NCI-H69 (cell line): ENCODE measurements at regions not wholly inside any gene's neighbourhood (a gene's known extent, or its start where the extent isn't known, plus 50 kb on each side); places are given as distances from the start of the nearest gene placed in this dataset.

Experiments
- DNase-seq: peaks from one replicate; lab custom pipeline; 2025; lab: John Stamatoyannopoulos, UW

DNA sequence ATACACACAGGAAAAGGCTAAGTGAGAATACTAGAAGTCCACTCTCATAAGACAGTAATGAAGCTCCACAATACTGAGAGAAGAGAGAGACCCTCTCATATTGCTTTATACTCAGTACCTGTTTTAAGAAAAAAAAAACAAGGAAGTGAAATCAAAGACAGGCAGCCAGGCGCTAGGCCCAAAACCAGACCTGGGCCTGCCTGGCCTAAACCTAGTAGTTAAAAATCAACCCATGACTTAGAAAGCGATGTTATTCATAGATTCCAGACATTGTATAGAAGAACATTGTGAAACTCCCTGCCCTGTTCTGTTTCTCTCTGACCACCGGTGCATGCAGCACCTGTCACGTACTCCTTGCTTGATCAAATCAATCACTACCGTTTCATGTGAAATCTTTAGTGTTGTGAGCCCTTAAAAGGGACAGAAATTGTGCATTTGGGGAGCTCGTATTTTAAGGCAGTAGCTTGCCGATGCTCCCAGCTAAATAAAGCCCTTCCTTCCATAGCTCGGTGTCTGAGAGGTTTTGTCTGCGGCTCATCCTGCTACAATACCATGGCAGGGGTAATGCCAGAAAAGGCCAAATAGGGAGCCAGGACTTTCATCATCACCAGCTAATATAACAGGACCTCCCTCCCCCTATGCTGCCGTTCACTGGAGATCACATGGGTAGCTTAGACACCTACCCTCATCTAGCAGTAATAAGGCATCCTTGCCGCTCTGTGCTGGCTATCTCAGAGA lies 1294.1 kb downstream of the NSUN3 start:
- DNase-seq, result no peak

DNA sequence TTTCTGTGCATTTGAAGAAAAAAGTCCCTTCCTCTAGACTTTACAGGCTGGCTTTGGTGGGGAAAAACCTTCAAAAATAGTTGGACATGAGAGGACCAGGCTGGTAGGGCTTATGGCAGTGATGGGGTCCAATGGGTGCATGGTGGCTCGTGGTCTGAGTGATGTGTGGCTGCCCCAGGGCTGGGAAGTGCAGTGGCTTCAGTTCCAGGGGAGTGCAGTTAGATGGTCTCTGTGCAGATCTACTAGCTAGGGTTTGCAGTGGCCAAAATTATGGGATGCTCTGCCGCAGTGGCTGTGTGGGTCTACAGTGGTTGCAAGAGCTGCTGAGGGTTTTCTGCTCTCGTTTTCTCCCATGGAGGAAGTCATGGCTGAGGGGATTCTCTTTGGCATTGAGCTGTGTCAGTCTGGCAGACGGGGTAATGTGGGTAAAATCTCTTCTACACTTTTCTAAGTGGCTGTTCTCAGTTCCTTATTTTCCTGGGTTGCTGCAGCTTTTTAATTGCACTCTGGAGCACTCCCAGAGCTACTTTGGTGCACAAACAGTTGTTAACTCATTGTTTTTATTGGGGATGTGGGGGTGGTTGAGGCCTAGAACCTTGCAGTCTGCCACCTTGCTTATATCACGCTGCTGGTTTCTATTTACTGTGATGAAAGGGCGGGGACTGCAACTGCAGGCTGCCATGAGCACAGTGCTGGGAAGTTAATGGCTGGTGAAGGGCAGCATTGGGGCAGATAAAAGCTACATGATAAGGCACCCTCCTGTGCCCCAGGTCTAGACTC lies 1324.6 kb downstream of the NSUN3 start:
- peak; percentile 23 for DNase-seq

DNA sequence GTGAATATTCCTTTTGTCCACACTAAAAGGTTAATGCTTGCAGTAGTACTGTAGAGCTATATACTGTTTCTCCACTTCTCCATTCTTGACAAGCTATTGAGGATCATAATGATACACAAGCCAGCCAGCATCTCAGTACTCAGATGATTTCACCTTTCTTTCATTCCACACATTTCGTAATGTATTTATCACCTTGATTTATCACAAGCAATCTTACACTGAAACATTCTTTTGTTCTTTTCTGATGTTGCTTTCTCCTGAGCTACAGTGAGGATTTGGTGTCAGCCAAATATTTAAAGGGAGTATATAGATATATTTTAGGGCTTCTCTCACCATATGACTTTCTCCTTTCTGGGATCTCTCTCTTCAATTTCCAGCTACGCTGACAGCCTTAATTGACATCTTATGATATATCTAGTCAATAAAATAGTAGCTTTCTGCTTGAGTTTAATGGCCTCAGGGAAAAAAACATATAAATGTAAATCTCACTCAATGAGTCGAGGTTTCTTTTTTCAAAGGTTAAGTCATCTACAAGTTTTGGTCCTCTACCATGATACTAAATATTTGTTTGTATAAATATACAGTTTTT lies 1327.0 kb downstream of the NSUN3 start:
- DNase-seq, result peak; percentile 37

DNA sequence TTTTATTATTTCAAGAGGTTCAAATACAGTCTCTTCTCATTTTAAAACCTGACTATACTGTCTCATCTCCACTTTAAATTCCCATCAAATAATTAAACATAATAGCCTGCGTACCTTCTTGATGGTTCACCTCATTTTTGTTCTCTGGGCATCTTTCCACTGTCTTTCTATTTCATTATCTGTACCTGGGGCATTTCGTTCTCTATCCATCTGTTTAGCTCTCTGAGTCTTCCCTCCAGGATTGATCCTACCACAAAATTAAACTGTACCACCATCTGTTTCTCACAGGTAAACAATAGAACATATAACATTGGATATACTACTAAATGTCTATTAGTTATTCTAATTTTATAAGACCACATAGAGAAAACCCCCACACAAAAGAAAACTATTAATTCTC lies 1331.4 kb downstream of the NSUN3 start:
- peak; percentile 60 for DNase-seq

DNA sequence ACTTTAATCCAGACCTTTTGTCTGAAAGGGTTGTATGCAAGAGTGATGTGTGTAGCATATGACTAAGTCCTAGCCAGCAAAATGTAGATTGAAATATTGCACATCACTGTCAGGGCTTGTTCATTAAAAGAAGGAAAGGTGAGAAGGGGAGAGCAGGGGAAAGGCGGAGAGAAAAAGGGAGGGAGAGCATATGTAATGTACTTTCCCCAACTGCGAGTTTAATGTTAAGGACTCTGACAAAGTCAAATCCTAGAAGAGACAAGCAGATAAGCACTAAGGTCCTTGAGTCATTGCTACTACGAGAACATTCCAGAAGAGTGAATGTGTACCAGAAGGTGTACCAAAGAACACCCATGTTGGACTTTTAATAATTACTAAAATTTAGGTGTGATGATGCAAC lies 1336.7 kb downstream of the NSUN3 start:
- peak; percentile 45 for DNase-seq

DNA sequence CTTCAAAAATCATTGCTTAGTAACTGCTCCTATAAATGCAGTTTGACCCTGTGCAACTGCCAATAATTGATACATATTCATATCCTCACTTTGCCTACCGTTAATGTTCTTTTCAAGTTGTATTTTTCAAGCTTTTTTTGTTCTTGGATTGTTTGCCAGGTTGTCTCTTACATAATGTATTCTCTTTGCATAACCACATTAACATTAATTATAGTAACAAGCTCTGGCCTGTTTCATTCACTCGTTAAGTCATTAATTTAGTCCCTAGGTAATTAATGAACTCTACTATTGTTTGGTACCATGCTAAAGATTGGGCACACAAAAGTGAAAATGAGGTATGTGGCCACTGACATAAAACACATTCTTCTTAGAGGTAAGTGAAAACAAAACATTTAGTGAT lies 1338.8 kb downstream of the NSUN3 start:
- DNase-seq, result peak; percentile 47

DNA sequence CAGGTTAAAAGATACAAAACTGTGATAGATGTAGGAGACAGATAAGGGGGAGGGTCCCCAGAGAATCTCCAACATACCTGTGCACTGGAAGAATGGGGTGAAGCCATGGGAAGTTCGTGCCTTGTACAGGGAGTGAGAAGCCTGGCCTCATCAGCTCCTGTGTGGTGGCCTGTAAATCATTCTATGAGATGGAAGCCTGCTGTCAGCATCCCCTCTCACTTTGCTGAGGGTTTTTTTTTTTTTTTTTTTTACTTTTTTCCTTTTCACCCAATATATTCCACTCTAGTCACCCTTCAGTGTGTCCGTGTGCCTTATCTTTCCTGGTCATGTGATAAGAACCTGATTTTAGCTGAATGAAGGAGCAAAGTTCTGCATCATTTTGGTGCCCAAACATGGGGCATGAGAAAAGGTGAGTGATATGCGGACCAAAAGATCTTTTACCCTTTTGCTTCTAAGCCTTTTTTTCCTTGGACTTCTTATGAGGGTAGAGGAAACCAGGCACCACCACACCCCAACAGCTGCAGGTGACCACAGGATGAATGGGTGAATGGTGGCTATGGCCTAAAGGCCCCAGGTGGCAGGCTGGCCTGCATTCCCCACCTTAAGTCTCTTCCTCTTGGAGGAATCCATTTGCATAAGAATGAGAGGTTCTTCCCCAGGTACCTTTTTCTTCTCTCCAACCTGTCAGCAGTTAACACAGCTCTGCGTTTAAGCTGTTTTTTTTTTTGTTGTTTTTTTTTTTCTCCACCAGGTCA lies 1345.0 kb downstream of the NSUN3 start:
- DNase-seq, result no peak

DNA sequence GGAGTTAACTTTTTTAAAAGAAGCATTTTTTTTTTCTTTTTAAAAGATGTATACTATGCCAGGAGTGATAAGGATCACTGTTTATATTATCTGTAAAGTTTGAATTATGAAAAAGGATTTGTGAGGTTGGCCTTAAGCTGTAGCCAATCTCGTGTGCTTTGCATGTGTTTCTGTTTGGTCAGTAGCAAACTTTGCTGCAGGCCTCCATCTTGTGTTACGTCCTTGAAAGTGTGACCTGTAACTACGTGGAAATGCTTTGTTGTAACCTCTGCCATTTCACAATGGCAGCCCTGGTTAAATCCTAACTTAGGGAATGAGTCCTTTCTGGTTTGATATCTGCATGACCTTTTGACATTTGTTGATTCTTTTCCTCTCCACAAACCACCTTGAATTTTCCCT lies 1345.6 kb downstream of the NSUN3 start:
- no peak for DNase-seq

DNA sequence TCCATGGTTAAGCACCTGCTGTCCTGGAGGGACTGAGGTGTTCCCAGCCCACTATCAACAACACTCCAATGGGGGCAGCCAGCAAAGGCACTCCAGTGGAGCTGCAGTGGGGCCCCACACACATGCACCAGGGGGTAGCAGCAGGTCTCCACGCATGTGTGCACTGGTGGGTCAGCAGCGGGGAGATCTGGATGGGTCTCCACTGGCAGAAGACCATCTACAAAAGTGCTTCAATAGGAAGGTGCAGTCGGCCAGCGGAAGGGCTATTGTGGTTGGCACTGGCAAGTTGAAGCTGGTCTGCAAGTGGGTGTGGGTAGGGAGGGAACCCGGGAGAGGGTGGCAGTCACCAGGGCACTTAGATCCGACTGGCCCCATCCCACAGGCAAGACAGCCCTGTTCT lies 1355.4 kb downstream of the NSUN3 start:
- DNase-seq, result no peak

DNA sequence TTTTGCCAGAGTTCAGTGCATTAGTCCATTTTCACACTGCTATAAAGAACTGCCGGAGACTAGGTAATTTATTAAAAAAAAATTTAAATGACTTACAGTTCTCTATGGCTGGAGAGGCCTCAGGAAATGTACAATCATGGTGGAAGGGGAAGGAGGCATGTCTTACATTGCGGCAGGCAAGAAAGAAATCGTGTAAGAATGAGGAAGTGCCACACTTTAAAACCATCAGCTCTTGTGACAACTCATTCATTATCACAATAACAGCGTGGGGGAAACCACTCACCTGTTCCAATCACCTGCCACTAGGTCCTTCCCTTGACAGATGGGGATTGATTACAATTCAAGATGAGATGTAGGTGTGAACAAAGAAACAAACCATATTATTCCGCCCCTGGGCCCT lies 1361.4 kb downstream of the NSUN3 start:
- DNase-seq, result no peak

DNA sequence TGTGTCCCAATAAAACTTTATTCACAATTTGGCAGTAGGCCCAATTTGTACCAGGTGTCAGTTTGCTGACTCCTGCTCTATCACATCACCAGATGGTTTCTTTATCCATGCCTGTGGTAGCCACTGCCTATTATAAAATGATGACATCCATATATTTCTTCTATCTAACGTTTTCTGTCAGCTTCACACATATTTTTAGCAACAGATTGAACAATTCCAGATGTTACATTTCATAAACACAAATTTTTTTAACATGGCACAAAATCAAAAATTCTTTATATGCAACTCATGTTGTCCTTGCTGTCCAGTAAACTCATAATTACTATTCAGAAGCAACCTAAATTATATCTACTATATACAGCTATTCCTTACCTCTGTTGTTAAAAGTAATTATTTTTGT lies 1371.6 kb downstream of the NSUN3 start:
- peak; percentile 3 for DNase-seq

DNA sequence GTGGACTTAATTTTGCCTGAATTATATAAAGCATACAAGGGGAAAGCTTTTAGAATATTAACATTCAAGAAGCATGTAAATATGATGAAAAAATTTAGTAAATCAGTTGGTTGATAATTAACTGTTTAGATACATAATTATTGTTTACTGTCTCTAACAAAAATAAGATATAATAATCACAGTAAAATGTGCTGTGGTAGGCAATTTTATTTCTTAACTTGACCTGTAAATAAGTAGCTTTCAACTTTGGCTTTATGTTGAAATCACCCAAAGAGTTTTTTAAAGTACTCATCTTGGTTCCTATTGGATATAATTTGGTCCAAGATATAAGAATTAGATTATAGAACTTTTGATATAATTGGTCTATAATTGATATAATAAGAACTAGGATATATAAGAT lies 1374.5 kb downstream of the NSUN3 start:
- DNase-seq, result no peak

DNA sequence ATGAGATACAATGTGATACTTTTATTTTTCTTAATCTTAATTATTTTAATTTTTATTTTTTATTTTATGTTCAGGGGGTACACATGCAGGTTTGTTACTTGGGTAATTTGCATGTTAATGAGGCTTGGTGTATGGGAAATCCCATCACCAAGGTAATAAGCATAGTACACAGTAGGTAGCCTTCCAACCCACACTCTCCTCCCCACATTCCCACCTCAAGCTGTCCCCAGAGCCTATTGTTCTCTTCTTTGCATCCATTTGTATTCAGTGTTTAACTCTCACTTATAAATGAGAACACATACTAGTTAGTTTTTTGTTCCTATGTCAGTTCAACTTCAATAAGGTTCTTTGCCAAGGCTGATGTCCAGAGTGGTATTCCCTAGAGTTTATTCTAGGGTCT lies 1375.4 kb downstream of the NSUN3 start:
- no peak for DNase-seq

DNA sequence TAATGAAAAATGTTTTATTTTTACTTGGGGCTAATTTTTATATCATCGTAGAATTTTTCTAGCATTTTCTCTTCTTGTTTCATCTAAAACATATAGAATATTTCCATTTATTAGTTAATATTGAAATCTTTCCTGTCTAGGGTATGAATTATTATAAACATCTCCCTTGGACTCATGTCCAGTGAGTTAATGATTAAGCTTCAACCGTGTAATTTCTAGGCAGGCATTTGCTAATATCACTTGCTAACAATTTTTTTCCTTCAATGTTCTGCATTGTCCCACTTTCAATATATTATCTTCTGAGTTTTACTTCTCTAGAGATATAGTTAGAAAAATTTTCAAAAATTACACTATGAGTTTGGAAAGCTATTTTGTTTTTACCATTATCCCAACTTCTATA lies 1371.6 kb upstream of the EPHA6 start:
- DNase-seq, result no peak

DNA sequence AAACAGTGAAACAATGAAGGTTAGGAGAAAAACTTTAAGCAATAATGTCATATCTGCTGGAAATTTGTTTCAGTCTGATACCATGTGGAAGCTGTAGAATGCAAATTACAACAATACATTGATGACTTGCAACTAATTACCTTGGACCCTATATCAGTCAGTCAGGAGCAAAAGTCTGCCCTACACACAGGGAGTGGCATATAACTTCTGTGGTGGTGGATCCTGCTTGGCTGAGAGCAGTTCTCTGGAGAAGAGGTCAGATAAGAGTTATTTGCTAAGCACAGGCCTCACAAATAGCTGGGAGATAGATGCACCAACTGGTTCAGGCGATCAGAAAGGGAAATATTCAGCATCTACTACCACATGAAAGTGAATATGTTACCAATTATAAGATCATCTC lies 1364.6 kb upstream of the EPHA6 start:
- no peak for DNase-seq

DNA sequence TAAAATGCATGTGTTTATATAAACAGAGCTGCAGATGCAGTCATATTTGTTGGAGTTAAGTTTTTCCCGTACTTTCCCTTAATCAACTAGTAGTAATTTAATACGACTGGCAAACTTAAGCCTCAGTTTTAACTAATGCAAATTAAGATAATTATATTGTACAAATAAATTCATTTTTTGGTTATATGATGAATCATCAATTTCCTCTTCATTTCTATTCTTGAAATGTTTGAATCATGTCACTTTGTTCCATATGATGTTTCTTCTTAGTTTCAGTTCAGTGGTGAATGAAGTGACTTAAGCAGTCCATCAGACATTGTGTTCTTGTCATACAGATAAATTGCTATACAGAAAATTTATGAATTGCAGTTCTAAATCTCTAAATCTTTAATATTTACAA lies 1361.2 kb upstream of the EPHA6 start:
- DNase-seq, result no peak

DNA sequence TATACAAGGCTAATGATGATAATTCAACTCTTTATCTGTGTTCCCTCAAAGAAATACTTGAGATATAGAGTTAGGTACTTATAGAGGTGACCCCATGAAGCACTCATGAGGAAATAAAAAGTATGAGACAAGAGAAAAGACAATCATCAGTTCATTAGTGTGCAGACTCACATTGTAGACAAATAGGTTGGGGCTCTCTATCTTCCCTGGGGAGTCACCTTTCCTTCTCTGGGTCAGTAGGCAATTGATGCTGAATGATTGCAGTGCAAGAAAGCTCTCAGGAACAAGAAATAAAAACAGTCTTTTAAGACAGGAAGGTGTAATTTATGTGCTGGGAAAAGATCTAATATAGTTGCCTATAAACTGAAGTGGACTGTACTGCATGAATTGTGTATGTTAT lies 1357.6 kb upstream of the EPHA6 start:
- no peak for DNase-seq

DNA sequence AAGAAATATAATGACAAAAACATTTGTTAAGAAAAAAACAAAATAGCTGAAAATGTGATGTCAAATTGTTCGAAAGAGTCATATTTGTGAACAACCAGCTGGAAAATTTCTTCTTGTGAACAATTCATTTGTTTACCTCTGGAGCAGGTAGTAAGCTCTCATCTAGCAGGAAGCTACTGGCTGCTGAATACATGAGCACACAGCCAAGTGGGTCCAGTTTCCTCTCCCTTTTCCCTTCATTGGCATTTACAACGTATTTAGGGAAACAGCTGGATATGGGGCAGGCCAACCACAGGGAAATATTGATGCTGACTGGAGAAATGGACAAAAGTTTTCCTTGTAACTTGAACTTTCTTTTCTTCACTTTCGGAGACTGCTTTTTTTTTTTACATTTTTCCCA lies 1354.7 kb upstream of the EPHA6 start:
- peak; percentile 3 for DNase-seq

DNA sequence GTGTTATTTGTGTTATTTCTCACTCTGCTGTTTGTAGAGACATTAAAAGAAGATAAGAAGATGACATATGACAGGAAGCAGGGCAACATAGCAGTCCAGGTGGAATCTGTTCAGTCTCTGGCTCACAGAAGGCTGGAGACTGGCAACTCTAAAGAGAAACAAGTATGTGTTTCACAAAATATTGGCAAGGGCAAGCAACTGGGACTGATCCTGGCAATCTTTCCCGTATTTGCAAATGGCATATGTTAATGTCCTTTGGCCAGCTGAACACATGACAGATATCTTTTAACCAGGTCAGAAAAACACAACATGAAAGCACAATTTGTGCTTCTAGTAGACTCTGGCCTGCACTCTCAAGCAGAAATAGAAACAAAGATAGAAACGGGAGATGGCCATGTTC lies 1354.1 kb upstream of the EPHA6 start:
- DNase-seq, result no peak

DNA sequence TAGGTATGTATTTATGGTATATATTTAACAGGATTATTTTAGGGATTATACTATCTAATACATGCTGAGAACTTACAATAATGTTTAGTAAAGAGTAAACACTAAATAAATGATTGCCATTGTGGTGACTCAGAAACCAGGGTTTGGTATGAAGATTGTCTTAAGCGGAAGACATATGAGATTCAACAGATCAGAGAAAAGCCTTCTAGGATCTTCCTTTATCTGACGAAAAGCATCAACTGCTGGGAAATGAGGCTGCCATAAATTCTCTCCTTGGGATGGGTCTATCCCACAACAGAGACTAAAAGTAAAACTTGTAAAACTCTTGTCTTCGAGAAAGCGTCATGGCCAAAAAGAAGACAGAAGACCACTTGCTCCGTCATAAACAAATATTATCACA lies 1352.2 kb upstream of the EPHA6 start:
- DNase-seq, result no peak

DNA sequence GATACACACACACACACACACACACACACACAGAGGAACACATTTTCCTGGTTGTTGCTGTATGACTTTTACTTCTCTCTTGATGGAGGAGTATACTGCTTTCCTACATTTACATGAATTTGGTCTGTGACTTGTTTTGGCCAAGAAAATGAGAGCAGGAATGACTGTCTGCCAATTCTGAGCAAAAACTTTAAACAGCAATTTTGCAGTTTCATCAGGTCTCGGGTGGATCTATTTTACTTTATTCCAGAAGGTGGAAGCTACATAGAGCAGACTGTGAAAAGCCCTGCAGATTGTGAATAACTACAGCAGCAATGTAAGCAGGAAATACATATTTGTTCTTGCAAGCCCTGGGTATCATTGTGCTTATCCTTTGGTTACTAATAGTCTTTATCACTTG lies 1350.0 kb upstream of the EPHA6 start:
- no peak for DNase-seq

DNA sequence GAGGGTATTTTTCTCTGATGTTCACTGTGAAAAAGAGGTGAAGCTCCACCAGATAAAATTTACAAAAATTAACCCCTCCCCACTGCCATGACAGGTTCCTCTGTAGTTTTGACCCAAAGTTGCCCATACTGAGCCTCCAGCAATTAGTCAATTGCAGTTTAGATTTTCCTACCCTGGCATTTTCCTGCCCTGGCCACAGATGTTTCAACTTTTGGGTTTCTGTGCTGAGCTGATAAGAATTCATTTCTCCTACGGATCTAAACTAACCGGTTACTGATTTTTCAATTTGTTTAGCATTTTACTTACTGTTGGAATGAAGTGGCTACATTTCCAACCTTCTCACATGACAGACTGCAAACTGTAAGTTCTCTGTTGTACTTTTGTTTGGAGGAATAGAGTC lies 1346.1 kb upstream of the EPHA6 start:
- no peak for DNase-seq

DNA sequence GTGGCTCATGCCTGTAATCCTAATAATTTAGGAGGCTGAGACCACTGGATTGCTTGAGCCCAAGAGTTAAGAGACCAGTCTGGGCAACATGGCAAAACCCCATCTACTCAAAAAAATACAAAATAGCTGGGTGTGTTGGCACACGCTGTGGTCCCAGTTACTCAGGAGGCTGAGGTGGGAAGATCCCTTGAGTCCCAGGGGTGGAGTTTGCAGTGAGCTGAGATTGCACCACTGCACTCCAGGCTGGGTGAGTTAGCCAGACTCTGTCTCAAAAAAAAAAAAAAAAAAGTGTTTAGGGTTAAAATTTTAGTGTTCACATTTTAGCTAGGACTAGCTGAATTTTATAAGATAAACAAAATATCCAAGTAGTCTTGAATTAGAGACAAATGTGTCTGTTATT lies 1340.1 kb upstream of the EPHA6 start:
- DNase-seq, result peak; percentile 2
